ENCODE measurements at regions not wholly inside any gene's neighbourhood (a gene's known extent, or its start where the extent isn't known, plus 50 kb on each side); places are given as distances from the start of the nearest gene placed in this dataset.

- no peak for FAIRE-seq
- POLR2A ChIA-PET: no interaction called here
These were observed 279.1 kb downstream of the TLE1 start for GRCh38 chr9:81410201-81410600.

More at GRCh38 chr9:81410201-81410600, 279.1 kb downstream of the TLE1 start:
- no peaks in the 10 kb centered on the region for H3K9me3 ChIP-seq (replicated peaks; ENCODE audit: control insufficient read depth, insufficient read depth, low read length)
- no peaks in the 10 kb centered on the region for H3K79me2 ChIP-seq (ENCODE audit: control insufficient read depth, insufficient read depth, low read length)
- peak overlapping the region; percentile 30 for H3K4me2 ChIP-seq (ENCODE audit: insufficient read depth, low read length)
- H3K36me3 ChIP-seq (ENCODE audit: control insufficient read depth in 2 of 2, extremely low read depth in 1 of 2, insufficient read depth in 2 of 2, low read length in 2 of 2): no peaks in the 10 kb centered on the region
- dilution Hi-C loops (cut with MboI; ENCODE audit: extremely low pct_ligation_motif_present, low sequenced_read_pairs): no loop called here
- H2AFZ ChIP-seq (ENCODE audit: low read depth, low read length): peak overlapping the region; percentile 84
- H3K27me3 ChIP-seq (ENCODE audit: control insufficient read depth in 2 of 2, insufficient read depth in 2 of 2, low read length in 2 of 2): no peaks in the 10 kb centered on the region
- intact Hi-C loops (cut with micrococcal nuclease): no loop called here
- DNase-seq (ENCODE audit: low read depth, low spot score): peak; percentile 44
- H4K20me1 ChIP-seq (replicated peaks; ENCODE audit: control insufficient read depth, extremely low read depth, insufficient read depth, low read length): no peaks in the 10 kb centered on the region
- no peak overlapping the region for H3K4me3 ChIP-seq (replicated peaks in 1 of 3; ENCODE audit: insufficient read depth in 1 of 3, low read depth in 1 of 3, low read length in 3 of 3)
- no peaks in the 10 kb centered on the region for H3K9me1 ChIP-seq (replicated peaks; ENCODE audit: control insufficient read depth, extremely low read depth, insufficient read depth, low read length)
- BruUV-seq (replicated peaks): no TSS peak
- CTCF ChIA-PET: interaction anchor here (1.0 kb wide), 2 partner anchors 12 to 91 kb away, joined by 3 read pairs; no protein-coding TSS in a partner anchor
- H3K4me1 ChIP-seq (ENCODE audit: control insufficient read depth, extremely low read depth, insufficient read depth, low read length): no peaks in the 10 kb centered on the region
- no peak overlapping the region for H3K27ac ChIP-seq (ENCODE audit: insufficient read depth, low read depth, low read length)
- no peak overlapping the region for H3K9ac ChIP-seq (replicated peaks; ENCODE audit: extremely low read depth, insufficient read depth, low read length)
- TF ChIP-seq EZH2 (IDR thresholded peaks at IDR 0.05; ENCODE audit: borderline replicate concordance, low read depth, low read length, severe bottlenecking) (no peak), FOS (IDR thresholded peaks at IDR 0.05; ENCODE audit: borderline replicate concordance, insufficient read depth, low read length) (peak; percentile 42), POLR2A (IDR thresholded peaks at IDR 0.05; ENCODE audit: low read depth, low read length) (no peak), CTCF (IDR thresholded peaks at IDR 0.05; ENCODE audit: extremely low read depth in 1 of 2, insufficient read depth in 1 of 2, low read depth in 1 of 2, low read length in 2 of 2) (no peak), JUN (IDR thresholded peaks at IDR 0.05; ENCODE audit: borderline replicate concordance, insufficient read depth, insufficient read length, low read depth) (peak; percentile 3), GATA2 (IDR thresholded peaks at IDR 0.05; ENCODE audit: insufficient read depth, insufficient read length, low read depth, low read length) (no peak)
